ENCODE measurements at regions not wholly inside any gene's neighbourhood (a gene's known extent, or its start where the extent isn't known, plus 50 kb on each side); places are given as distances from the start of the nearest gene placed in this dataset.
"Not testable (repeated sequence)": the region's sequence is repeated elsewhere in the genome, so short reads cannot be mapped to it uniquely, and the experiment has no call there.

DNA sequence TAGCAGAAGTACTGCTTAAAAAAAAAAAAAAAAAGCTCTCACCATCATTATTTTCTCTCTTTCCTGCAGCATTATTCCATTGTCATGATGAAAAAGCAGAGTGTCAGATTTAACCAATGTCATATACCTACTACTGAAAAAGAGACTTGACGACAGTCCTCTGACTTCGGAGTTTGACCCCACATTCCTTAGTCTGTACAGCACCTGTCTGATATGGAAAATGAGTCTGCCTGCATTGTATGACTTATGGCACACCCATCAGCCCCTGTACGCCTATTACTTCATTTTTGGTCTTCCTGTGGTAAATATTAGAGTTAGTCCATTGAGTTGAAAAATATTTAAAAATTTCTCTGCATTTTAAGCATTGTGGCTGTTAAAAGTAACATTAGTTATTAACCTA lies 54.5 kb upstream of the NOX4 start:
- DNase-seq (ENCODE audit: low read depth): no peak

GRCh38 chr11:89555781-89556180 lies 64.6 kb upstream of the NOX4 start:
- not testable (repeated sequence) for DNase-seq (ENCODE audit: low read depth)

- DNase-seq (ENCODE audit: low read depth): not testable (repeated sequence)
Observed at GRCh38 chr11:89556731-89557707, 65.8 kb upstream of the NOX4 start.

GRCh38 chr11:89560598-89560997 lies 69.4 kb upstream of the NOX4 start:
- not testable (repeated sequence) for DNase-seq (ENCODE audit: low read depth)

DNA sequence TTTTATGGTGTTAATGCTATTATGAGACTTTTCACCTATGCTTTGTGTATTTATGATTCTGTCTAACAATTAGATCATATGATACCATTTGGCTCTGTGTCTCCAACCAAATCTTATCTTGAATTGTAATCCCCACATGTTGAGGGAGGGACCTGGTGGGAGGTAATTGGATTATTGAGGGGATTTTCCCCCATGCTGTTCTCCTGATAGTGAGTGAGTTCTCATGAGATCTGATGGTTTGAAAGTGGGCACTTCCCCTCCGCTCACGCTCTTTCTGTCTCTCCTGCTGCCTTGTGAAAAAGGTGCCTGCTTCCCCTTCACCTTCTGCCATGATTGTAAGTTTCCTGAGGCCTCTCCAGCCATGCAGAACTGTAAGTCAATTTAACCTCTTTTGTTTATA lies 71.6 kb upstream of the NOX4 start:
- not testable (repeated sequence) for DNase-seq (ENCODE audit: low read depth)

- DNase-seq (ENCODE audit: low read depth): no peak
Observed at GRCh38 chr11:89566972-89567371, 75.8 kb upstream of the NOX4 start.

- DNase-seq (ENCODE audit: low read depth): not testable (repeated sequence)
Observed at GRCh38 chr11:89569387-89569786, 78.2 kb upstream of the NOX4 start.

GRCh38 chr11:89571706-89572105 lies 80.5 kb upstream of the NOX4 start:
- DNase-seq (ENCODE audit: low read depth): not testable (repeated sequence)

DNA sequence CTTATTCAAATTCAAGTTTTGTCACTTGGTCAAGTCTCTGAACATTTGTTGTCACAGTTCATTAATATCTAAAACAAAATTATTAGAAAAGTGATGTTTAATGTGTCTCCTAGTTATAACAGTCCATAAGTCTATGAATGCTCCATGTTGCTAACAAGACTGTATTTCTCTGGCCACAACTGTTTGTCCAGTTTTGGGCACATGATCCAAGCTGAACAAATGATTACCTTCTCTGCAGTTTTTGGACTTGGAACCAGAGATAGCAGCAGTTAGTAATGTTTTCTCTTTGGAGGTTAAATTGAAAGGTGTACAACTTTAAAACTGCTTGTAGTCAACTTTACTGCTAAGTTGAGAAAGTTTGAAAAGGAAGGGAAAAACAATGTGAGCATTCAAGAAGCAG lies 84.7 kb upstream of the NOX4 start:
- DNase-seq (ENCODE audit: low read depth): not testable (repeated sequence)

DNA sequence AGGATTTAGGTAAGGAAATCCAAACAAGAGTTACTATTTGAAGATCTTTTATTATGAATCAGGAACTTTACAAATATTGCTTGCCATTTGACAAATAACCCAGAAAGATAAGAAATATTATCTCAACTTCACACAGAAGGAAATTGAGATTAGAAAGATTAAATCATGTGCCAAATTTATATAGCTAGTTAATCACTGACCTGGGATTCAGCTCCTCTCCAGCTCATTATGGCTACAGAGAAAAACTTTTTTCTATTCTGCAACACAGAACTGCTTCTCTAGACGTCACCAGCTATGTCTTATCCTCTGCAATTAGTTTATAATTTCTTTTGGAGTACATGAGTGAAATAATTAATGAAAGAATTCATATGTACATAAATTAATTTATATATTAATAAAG lies 86.3 kb upstream of the NOX4 start:
- DNase-seq (ENCODE audit: low read depth): not testable (repeated sequence)

DNA sequence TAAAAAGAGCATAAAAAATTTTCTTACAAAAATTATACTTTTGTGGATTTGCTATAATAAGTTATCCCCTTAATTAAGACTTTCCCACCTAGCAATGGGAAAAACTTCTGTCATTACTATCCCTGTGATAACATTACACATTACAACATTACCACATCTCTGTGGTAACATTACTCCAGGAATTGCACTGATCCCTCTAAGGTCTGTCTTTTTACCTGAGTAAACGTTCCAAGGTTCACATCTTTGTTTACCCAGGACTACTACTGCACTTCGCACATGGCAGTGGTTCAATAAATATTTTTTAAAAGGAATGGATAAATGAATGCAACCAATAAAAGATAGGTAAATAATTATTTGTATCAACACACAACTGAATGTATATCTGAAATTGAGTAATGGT lies 92.4 kb upstream of the NOX4 start:
- DNase-seq (ENCODE audit: low read depth): no peak

GRCh38 chr11:89585046-89585445 lies 93.9 kb upstream of the NOX4 start:
- not testable (repeated sequence) for DNase-seq (ENCODE audit: low read depth)

- DNase-seq (ENCODE audit: low read depth): not testable (repeated sequence)
Observed at GRCh38 chr11:89585471-89585870, 94.3 kb upstream of the NOX4 start.

- not testable (repeated sequence) for DNase-seq (ENCODE audit: low read depth)
Observed at GRCh38 chr11:89589413-89589812, 98.2 kb upstream of the NOX4 start.

DNA sequence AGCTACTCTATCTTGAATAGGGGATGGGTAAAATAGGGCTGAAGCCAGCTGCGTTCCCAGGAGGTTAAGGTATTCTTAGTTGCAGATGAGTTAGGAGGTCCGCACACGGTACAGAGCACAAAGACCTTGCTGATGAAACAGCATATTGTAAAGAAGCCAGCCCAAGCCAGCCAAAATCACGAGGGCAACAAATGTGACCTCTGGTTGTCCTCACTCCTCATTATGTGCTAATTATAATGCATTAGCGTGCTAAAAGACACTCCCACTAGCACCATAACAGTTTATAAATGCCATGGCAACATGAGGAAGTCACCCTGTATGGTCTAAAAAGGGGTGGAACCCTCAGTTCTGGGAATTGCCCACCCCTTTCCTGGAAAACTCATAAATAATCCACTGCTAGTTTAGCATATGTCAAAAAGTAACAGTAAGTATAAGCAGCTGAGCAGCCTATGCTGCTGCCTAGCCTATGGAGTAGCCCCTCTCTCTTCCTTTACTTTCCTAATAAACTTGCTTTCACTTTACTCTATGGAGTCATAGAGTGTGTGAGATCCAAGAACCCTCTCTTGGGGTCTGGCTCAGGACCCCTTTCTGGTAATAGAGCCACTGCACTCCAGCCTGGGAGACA lies 98.9 kb upstream of the NOX4 start:
- DNase-seq (ENCODE audit: low read depth): not testable (repeated sequence)

GRCh38 chr11:89601263-89601662 lies 108.8 kb upstream of the TRIM77 start:
- not testable (repeated sequence) for DNase-seq (ENCODE audit: low read depth)

GRCh38 chr11:89604281-89604680 lies 105.8 kb upstream of the TRIM77 start:
- no peak for DNase-seq (ENCODE audit: low read depth)

GRCh38 chr11:89606845-89607244 lies 103.3 kb upstream of the TRIM77 start:
- not testable (repeated sequence) for DNase-seq (ENCODE audit: low read depth)

DNA sequence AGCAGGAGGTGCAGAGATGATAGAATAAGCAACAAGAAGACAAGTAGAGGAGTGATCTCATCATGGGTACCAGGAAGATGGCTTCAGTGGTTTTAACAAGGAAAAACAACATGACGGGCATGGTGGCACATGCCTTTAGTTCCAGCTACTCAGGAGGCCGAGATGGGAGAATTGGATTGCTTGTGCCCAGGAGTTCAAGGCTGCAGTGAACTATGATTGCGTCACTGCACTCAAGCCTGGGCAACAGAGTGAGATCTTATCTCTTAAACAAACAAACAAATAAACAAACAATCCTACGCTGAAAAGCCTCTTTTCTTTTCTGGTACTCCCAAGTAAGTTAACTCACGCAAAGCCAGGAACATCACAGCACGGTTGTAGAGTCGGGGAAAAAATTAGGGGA lies 102.6 kb upstream of the TRIM77 start:
- not testable (repeated sequence) for DNase-seq (ENCODE audit: low read depth)

- DNase-seq (ENCODE audit: low read depth): no peak
Observed at GRCh38 chr11:89608234-89608966, 101.7 kb upstream of the TRIM77 start.

DNA sequence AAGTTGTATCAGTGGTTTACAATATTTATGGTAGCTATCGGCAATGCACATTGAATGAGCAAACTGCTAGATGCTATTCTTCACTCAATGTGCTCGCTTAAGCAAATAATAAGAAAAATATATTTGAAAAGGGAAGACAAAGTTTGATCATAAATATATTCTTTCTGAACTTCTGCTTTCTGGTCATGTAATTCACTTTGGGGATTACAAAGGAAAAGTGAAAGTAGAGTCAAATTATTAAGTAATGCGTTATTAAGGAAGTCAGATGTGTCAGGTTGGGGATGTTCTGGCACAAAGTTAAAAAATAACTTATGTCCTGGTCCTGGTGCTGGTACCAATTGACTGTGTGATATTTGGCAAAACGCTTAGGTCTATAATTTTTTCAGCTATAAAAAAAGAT lies 98.0 kb upstream of the TRIM77 start:
- no peak for DNase-seq (ENCODE audit: low read depth)

DNA sequence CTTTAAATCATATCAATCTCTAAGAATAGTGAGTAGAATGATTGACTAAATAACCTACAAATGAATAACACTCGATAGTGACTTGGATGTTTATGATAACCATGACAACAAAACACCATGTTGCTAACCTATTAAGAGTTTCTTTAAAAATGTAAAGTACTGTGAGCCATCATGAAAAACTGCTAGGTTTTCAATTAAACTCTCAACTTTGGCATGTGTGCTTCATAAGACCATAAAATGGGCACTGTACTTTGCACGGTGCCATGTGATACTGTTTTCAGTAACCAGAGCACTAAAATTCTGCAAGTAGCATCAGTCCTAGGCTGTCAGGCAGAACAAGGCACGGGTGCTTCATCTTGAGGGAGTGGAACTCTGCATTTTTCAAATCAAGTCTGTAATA lies 96.2 kb upstream of the TRIM77 start:
- no peak for DNase-seq (ENCODE audit: low read depth)
